ENCODE measurements at regions not wholly inside any gene's neighbourhood (a gene's known extent, or its start where the extent isn't known, plus 50 kb on each side); places are given as distances from the start of the nearest gene placed in this dataset.

GRCh38 chr6:118401325-118401975 lies 146.6 kb upstream of the PLN start:
- TF ChIP-seq ZNF384 (IDR thresholded peaks at IDR 0.05) (no peak), ELF4 (IDR thresholded peaks at IDR 0.05) (no peak), FOXA1 (IDR thresholded peaks at IDR 0.05) (no peak), BHLHE40 (IDR thresholded peaks at IDR 0.05; ENCODE audit: borderline replicate concordance) (no peak), NFRKB (IDR thresholded peaks at IDR 0.05) (no peak), HDGF (IDR thresholded peaks at IDR 0.05; ENCODE audit: borderline replicate concordance) (no peak), SUZ12 (IDR thresholded peaks at IDR 0.05) (no peak), TARDBP (IDR thresholded peaks at IDR 0.05) (no peak), SP1 (IDR thresholded peaks at IDR 0.05) (no peak), FOXM1 (IDR thresholded peaks at IDR 0.05; ENCODE audit: borderline replicate concordance) (no peak), ARNT (IDR thresholded peaks at IDR 0.05) (no peak), CTBP1 (IDR thresholded peaks at IDR 0.05; ENCODE audit: borderline replicate concordance) (no peak), LEF1 (IDR thresholded peaks at IDR 0.05; ENCODE audit: borderline replicate concordance) (no peak)
